RPMI8226 (cell line): ENCODE measurements at regions not wholly inside any gene's neighbourhood (a gene's known extent, or its start where the extent isn't known, plus 50 kb on each side); places are given as distances from the start of the nearest gene placed in this dataset.
"Not testable (repeated sequence)": the region's sequence is repeated elsewhere in the genome, so short reads cannot be mapped to it uniquely, and the experiment has no call there.

Experiments
- DNase-seq: peaks from one replicate; pipeline ENCODE4 v3.0.0-alpha.2; 2015

DNA sequence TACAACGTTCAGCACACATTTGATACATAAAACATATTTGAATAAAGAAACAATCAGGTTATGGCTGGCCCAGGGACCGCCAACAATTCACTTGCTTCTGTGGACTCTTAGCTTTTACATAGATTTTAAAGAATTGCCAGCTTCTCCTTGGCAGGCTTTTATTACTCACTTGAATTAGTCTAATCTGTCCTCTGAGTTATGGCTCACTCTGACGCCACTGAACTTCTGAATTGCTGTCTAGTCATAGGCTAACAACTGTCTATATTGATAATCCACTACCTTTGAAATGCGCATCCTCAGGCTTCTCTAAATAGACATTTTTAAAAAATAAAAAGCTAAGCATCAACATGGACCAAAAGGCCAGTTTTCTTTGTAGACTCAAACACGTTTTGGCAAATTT lies 317.4 kb upstream of the SGCD start:
- DNase-seq, result no peak

DNA sequence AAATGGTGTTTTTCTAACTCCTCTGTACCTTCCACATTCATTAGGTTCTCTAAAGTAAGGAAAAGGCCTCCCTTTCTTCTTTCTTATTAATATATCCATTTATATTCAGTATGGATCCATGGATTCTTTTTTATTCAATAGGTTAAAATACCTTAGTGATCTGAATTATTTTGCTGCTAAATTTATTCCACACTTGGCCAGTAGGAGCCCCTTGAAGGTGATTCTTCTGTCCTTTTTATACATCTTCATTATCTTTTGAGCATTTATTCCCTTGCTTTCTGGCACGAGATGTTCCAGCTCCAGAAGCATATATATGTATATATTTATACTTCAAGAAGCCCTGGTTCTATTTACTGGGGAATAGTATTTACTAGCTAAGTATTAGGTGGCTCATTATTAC lies 311.8 kb upstream of the SGCD start:
- no peak for DNase-seq

DNA sequence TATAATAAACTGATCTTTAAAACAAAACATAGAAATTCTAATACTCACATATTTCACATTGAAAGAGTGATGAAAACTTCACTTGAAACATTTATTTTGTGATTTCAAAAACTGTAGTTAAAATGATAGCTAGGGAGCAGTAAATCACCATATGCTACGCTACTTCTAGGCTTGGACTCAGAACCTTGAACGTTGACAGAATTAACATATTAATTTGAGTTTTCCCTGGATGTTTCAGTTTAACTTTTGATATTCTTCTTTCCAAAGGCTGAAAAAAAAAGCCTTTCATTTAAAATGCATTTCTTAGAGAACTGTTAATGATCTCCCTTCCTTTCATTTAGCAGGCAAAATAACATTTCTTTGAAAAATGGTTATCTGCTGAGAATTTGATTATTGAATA lies 307.8 kb upstream of the SGCD start:
- DNase-seq, result no peak

DNA sequence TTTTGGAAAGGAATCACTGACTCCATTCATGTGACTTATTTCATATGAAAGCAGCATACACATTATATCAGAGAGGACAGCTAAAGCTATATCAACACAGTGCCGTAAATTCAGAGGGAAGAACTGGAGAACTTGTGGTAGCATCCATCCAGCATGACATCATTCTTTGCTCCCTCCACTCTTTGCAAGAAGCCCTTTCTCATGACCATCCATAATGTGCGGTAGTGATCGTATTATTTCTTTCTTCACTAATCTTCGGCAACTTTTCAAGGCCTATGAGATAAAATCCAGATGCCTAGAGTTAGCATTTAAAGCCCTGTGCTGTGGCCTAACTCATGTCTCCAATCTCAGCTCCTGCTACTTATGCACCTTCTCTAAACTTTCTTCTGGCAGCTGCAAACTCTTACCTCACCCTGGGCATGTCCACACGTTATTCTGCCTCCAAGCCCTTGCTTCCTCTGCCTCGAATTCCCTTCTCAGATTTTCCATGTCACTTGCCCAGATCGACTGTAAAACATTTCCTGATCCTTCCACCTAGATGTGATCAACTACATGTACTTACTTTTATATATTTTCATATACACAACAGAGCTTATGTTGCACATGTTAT lies 307.3 kb upstream of the SGCD start:
- DNase-seq, result no peak

DNA sequence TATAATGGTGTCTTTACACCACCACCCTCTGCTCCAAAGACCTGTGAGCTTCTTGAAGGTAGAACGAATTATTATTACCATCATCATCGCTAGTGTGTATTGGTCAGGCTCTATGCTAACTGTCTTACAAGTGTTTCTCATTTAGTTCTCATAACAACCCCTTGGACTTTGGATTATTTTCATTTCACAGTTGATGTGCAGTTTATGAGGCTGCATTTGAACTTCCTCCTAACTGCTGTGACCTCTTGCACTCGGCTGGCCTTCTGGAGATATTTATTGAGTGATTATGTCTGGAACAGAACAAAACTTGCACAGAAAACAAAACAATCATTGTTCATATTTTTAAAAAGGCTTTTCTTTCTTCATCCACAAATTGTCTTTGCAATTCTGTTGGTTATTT lies 306.3 kb upstream of the SGCD start:
- no peak for DNase-seq

DNA sequence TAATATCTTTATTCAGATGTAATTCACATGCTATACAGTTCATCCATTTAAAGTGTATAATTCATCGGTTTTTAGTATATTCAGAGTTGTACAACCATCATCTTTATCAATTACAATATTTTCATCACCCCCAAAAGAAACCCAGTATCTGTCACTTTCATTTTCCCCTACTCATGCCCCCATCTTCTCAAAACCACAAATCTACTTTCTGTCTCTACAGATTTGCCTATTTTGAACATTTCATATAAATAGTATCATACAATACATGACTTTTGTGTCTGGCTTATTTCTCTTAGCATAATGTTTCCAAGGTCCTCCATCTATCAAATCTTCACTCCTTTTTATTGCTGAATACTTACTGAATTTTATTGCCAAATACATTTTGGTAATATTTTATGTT lies 305.1 kb upstream of the SGCD start:
- no peak for DNase-seq

DNA sequence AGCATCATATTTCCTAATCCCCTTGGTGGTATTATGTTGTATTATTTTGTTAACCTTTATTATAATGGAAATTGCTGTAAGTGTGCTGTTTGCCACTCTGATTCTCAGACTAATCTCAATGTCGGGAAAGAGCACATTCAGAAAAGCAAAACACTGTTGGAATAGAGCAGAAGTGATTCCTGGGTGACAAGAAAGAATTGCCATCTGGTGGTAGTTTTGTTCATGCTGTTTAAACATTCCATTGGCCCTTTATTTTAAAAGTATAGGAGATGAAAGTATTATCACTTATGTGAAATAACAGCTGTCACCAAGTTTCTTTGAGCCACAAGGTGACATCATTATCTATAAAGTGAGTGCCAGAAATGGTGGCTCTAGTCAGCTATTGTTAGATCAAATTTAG lies 301.3 kb upstream of the SGCD start:
- DNase-seq, result no peak

DNA sequence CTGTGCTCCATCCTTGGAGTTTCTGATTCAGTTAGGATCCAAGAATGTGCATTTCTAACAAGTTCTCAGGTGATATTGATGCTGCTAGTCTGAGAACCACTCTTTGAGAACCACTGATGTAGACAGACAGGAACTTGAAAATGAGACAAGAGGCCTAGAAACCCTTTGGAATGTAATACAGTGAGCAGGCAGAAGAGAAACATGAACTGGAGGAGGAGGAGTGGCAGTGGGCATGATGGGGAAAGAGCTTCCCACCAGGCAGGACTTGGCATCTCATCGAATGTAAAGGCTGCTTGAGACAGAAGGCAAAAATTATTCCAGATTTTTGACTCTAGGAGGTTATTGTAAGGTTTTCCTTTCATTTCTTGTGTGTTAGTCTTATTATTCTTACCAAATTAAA lies 295.8 kb upstream of the SGCD start:
- DNase-seq, result no peak

DNA sequence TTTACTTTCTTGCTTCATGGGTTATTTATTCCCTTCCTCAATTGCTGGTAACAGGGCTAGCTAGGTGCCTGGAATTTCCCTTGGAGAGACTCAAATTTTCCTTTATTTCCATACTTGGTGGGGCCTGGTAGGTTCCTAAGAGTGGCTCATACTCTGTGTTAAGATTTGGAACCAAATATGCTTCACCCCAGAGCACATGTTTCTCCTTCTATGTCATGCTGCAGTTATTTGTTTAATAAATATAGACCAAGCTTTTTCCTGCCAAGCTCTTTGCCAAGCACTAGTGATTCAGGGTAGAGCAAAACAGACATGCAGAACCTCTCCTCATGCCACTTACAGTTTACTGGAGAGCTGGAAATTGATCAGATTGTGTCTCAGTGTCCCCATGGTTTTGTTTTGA lies 290.3 kb upstream of the SGCD start:
- DNase-seq, result no peak

DNA sequence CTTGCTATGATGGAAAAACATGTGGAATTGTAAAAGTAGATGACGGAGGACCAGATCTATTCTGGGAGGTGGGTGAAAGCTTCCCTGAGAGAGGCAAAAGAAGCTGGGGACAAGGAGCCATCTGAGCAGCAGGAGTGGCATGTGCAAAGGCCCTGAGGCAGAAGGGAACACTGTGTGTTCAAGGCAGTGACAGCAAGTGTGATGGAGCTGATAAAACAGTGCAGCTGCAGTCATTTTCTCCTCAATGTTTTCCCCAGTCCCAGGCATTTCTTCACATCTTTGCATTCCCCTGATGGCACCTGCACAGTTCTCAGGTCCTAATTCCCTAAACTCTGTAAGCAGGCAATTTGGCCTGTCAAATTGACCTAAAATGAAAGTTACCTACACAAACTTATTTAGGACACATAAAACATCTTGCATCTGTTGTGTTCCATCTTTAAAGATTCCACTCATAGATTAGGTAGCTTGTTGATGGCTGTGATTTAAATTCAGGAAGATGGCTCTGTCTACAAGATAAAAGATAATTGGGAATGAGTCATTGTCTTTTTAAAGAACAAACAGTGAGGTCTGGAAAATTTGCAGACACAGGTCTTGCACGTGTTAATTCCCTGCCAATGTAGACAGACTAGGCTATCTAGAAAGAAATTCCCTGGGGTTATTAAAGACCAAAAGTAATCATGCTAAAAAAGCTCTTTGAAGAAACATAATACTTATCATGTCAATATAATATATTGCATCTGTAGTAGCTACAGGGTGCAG lies 289.6 kb upstream of the SGCD start:
- DNase-seq, result no peak

DNA sequence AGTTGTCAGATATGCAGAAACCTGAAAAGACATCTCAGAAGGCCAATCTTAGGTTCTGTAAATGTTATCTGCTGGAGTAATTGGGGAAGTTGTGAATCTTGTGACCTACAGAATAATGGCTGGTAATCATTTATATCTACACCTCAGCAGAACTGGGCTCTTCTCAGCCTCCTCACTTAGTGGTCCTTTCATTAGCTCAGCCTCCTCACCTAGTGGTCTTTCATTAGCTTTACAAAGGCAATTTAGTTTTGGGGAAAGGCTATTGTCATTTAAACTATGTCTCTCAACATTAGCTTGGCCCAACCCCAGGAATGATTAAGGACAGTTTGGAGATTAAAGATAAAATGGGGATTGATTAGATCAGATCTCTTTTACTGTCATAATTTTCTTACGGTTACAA lies 284.2 kb upstream of the SGCD start:
- no peak for DNase-seq

DNA sequence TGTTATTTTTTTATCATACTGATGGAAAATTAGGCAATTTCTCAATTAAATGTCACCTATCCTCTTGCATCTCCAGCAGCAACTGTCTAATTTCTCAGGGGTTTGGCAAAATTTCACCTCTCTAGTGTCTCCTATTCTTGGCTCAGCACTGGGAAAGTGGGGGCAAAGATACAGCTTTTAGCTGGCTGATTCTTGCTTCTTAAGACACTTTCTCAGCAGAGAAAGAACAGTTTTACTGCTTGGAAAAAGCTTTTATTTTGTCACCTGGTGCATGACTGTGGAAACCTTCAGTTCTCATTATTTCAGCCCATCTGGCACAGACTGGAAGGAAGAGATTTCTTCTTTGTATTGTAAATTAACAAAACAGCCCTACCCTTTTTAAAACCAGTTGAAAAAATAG lies 283.6 kb upstream of the SGCD start:
- no peak for DNase-seq

DNA sequence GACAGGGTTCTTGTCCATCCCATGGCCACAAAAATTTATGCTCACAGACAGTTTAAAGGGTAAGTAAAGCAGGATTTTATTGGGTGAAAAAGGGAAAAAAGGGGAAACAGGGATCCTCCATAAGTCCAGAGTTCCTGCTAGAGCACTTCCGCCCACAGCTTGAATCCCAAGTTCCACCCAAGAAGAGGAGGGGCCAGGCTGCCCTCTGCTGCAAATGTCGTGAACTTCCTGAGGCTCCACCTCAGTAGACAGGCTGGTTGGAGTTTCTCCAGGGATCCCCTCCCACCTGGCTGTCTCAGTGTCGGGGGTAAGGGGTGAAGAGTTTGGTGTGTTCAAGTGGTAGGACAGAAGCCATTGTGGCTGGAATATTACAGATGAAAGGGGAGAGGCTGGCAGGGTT lies 275.0 kb upstream of the SGCD start:
- DNase-seq, result no peak

DNA sequence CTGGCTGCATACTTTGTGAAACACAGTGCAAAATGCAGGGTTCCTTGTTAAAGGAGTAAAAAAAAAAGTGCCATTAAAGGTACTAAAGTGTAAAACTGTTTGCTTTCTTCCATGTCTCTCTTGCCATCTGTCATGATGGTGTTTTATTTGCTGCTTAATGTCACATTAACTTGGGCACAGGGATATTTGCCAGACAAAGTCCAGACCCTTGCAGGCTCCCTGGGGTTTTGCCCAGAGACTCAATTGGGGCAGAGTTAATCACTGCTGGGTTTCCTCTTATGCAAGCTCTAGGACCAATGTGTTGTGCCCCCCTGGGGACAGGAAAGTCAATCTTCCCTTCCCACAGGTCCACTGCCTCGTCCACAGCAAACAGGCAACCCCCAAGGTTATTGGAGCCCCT lies 274.3 kb upstream of the SGCD start:
- no peak for DNase-seq

DNA sequence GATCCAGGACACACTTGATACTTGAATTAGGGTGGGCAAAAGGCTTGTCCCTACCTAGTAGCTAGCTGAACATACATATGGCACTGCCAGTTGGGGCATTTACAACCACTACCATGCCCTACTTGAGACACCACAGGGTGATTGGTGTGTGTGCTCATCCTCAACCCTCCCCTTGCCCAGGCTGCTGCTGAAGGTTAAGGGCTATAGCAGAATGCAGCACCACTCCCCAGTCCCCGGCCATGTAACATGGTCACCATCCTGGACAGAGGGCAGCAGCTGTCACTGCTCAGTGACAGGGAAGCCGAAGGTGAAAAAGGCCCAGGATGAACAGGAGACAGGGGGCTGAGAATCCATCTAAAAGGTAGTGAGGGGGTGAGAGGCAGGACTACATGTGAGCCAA lies 273.9 kb upstream of the SGCD start:
- no peak for DNase-seq

DNA sequence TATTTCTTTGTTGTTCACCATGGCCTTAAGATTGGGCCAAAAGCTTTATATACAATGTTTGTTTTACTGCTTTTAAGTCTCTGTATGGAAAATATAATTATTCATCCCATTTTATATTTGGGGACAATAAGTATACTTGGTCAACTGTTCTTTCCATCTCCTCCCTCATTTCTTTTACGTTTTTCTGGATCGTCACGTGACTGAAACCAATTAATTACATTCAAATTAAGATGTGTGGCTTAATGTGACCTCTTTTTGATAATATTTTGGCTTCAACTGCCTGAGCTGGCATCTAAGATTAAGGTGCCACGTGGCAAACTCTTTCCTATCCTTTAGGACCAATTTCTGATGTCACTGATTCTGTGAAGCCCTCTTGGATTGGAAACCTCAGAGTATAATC lies 250.1 kb upstream of the SGCD start:
- DNase-seq, result no peak

DNA sequence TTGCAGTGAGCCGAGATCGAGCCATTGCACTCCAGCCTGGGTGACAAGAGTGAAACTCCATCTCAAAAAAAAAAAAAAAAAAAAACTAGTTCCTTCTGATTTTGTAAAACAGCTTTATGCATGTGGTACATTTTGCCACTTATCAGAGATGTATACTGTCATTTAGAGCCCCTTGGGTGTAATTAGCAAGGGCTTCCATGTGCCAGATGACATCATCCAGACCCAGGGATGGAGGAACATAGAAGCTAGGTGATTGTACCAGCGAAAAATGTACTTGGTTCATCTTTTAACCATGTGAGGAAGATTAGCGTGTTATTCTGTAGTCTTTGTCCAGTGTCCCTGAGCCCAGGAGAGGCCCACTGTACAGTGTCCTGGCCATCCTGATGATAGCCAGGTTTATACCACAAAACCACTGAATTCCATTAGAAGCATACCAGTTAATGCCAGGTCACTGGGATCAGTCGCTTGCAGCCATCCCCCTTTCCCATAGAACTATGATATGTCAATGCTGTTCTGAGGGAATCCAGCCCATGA lies 239.3 kb upstream of the SGCD start:
- no peak for DNase-seq

DNA sequence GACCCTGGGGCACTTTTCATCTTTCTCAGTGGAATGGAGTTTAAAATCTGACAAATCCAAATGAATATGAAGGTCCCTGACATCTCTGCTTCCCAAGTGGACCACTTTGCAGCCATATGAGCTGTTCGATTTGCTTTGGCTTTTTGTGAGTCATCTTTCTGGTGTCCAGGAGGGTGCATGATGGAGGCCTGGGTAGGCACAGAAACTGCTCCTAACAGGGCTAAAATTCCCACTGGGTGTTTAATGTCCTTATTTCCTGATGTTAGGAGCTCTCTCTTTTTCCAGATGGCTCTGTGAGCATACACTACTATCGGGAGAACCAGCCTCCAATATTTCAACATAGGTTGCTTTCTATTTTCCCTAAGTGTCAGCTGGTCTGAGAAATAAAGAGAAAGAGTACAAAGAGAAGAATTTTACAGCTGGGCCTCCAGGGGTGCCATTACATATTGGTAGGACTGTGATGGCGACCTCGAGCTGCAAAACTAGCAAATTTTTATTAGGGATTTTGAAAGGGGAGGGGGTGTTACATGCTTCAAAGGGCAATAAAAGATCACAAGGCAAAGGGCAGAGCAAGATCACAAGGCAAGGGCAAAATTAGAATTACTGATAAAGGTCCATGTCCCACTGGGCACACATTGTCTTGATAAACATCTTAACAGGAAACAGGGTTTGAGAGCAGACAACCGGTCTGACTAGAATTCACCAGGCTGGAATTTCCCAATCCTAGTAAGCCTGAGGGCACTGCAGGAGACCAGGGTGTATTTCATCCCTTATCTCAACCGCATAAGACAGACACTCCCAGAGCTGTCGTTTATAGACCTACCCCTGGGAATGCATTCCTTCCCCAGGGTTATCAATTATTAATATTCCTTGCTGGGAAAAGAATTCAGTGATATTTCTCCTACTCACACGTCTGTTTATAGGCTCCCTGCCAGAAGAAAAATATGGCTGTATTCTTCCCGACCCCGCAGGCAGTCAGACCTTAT lies 236.7 kb upstream of the SGCD start:
- not testable (repeated sequence) for DNase-seq

DNA sequence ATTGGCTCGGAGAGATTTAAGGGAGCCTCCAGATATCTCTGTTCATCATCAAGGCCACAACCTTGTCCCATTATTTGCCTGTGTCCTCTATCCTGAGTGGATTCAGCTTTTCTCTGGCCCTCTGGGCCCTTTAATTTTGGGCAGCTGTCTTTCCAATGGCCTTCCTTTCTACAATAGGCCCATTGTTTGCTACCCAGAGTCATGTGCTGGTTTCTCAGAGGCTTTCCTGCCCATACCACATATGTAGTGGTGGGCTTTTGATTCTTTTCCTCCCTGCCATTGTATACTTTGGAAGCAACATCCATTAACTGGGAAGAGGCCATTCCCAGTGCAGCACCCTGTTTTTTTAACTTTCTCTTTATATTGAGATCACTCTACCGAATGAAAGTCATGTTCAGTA lies 233.9 kb upstream of the SGCD start:
- DNase-seq, result no peak

DNA sequence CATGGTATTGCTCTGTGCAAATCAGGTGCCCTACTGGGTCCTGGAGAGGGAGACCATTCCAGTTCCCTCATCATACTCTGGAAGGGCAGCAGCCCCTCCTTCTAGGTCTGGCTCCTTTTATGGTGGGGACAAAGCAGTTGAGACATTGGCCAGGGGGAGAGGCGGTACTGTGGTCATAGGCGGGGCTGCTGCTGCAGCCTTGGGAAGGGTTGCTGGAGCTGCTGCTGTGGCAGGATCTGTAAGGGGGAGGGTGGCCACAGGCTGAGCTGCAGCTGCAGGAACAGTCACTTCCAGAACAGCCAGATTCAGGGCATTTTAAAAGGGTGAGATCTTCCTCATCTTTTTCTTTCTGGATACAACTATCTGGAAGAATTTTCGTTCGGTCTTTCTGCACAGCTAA lies 233.0 kb upstream of the SGCD start:
- no peak for DNase-seq

DNA sequence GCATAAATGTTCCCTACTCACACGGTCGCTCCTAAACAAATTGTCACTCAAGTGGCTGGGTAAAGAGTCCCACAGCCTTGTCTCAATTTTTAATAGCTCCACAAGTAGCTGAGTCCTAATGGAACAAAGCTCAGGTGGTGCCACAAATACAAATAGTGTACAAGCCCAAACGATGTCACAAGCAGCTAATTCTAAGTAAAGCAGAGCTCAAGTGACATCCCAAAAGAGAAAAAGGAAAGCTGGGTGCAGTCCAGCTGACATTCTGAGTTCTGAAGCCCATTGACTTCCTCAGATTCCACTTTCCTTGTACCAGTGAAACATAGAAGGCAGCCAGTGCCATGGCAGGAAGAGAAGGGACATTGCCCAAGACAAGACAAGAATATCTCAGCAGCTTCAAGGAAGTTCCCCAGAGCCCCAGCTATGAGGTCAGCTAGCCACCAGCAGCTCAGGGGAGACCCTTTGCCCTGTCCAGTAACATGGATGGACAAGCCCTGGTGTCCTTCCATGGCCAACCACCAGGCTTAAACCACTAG lies 231.2 kb upstream of the SGCD start:
- no peak for DNase-seq

DNA sequence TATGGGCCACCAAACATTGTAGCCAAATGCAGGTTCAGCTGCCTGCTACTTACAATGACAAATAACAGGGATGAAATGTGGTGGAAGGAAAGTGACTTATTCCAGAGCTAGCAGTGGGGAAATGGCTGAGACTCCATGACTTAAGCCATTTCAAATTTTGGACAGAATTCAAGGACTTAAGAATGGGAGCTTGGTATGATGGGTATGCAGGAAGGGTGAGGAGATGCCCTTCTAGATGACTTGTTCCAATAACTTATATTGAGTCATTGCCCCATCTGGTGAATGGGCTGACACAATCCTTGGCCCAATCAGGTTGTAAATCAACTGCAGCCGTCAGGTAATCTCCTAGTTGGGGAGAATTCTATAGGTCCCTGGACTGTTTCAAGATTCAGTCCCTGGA lies 230.7 kb upstream of the SGCD start:
- no peak for DNase-seq

DNA sequence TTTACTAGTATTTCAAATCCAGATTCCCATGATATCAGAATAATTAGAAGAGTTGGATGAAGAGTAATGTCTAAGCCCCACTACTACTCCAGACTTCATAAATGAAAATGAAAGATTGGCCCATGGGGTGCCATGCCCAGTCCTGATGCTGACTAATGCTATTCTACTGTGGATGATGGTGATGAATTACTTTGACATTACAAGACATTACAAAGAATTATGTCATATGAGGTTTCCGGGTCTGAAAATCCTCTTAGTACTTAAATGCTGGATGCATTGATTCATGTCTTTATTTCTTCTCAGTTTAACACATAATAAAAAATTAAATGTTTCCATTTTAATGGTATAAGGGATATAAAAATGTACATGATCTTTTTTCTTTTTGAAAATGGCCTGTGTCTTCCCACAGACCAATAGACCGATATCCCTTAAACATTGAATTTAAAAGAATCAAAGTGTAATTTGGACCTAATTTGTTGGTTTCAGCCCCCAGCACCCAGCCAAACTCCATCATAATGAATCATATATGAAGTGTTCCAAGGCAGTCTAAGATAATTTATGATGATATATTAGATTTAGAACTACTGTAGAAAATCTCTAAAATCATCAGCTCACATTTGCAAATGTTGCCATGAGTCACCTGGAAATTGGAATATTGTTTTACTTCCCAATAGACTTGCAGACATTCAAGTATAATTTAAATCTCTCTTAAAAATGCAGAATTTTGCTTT lies 223.6 kb upstream of the SGCD start:
- no peak for DNase-seq
